ENCODE measurements at regions not wholly inside any gene's neighbourhood (a gene's known extent, or its start where the extent isn't known, plus 50 kb on each side); places are given as distances from the start of the nearest gene placed in this dataset.

DNA sequence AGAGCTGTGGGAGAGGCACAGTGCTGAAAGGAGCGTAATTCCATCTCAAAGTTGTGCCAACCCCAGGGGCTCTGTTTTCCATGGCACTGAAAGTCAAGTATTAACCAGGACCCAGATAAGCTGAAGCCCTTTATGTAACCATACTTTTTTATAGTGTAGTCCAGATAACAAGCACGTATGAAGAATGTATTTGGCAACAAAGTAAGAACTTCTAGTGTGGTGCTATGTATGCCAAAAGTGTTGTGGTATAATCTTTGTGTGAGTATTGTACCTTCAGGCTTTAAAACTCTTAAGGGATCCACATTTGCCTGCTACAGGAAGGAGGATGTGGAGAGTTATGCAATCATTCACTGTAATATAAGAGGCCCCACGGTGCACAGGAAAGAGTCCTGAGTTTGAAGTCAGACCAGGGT is 129.4 kb downstream of the IBTK start:
- no peak overlapping the region for H3K27ac ChIP-seq (ENCODE audit: low read depth in 1 of 2, low read length in 2 of 2)
- no peak overlapping the region for H3K9ac ChIP-seq (ENCODE audit: low read depth in 1 of 2, low read length in 2 of 2)
- H3K27me3 ChIP-seq (ENCODE audit: control insufficient read depth in 4 of 4, insufficient read depth in 4 of 4, low read length in 3 of 4) = no peaks in the 10 kb centered on the region
- H3K9me3 ChIP-seq (ENCODE audit: control insufficient read depth in 4 of 4, low read length in 3 of 4) = no peaks in the 10 kb centered on the region
- no peak for DNase-seq (ENCODE audit: low spot score)
- TF ChIP-seq SP1 (IDR thresholded peaks at IDR 0.05) (no peak), FOXA2 (IDR thresholded peaks at IDR 0.05) (no peak), YY1 (IDR thresholded peaks at IDR 0.05) (no peak), GABPA (IDR thresholded peaks at IDR 0.05 in 1 of 2, conservative IDR thresholded peaks at IDR 0.05 in 1 of 2) (no peak), RXRA (IDR thresholded peaks at IDR 0.05) (no peak), JUND (IDR thresholded peaks at IDR 0.05) (no peak), RAD21 (IDR thresholded peaks at IDR 0.05) (no peak), EGR1 (IDR thresholded peaks at IDR 0.05; ENCODE audit: low read depth in 2 of 2) (no peak), FOXA1 (IDR thresholded peaks at IDR 0.05) (no peak), HNF4G (IDR thresholded peaks at IDR 0.05) (no peak), HNF4A (conservative IDR thresholded peaks at IDR 0.05) (no peak), TAF1 (conservative IDR thresholded peaks at IDR 0.05) (no peak), NR2F2 (IDR thresholded peaks at IDR 0.05) (no peak)
- TF ChIP-seq, protein P1, sequence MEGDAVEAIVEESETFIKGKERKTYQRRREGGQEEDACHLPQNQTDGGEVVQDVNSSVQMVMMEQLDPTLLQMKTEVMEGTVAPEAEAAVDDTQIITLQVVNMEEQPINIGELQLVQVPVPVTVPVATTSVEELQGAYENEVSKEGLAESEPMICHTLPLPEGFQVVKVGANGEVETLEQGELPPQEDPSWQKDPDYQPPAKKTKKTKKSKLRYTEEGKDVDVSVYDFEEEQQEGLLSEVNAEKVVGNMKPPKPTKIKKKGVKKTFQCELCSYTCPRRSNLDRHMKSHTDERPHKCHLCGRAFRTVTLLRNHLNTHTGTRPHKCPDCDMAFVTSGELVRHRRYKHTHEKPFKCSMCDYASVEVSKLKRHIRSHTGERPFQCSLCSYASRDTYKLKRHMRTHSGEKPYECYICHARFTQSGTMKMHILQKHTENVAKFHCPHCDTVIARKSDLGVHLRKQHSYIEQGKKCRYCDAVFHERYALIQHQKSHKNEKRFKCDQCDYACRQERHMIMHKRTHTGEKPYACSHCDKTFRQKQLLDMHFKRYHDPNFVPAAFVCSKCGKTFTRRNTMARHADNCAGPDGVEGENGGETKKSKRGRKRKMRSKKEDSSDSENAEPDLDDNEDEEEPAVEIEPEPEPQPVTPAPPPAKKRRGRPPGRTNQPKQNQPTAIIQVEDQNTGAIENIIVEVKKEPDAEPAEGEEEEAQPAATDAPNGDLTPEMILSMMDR (IDR thresholded peaks at IDR 0.05; ENCODE audit: low read depth, low read length, missing input control) = no peak
- TF ChIP-seq, protein P2, sequence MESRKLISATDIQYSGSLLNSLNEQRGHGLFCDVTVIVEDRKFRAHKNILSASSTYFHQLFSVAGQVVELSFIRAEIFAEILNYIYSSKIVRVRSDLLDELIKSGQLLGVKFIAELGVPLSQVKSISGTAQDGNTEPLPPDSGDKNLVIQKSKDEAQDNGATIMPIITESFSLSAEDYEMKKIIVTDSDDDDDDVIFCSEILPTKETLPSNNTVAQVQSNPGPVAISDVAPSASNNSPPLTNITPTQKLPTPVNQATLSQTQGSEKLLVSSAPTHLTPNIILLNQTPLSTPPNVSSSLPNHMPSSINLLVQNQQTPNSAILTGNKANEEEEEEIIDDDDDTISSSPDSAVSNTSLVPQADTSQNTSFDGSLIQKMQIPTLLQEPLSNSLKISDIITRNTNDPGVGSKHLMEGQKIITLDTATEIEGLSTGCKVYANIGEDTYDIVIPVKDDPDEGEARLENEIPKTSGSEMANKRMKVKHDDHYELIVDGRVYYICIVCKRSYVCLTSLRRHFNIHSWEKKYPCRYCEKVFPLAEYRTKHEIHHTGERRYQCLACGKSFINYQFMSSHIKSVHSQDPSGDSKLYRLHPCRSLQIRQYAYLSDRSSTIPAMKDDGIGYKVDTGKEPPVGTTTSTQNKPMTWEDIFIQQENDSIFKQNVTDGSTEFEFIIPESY (IDR thresholded peaks at IDR 0.05) = no peak
- TF ChIP-seq, protein P3, sequence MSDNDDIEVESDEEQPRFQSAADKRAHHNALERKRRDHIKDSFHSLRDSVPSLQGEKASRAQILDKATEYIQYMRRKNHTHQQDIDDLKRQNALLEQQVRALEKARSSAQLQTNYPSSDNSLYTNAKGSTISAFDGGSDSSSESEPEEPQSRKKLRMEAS (IDR thresholded peaks at IDR 0.05) = no peak
- TF ChIP-seq, protein P4, sequence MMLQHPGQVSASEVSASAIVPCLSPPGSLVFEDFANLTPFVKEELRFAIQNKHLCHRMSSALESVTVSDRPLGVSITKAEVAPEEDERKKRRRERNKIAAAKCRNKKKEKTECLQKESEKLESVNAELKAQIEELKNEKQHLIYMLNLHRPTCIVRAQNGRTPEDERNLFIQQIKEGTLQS (IDR thresholded peaks at IDR 0.05) = no peak
- TF ChIP-seq, protein P5, sequence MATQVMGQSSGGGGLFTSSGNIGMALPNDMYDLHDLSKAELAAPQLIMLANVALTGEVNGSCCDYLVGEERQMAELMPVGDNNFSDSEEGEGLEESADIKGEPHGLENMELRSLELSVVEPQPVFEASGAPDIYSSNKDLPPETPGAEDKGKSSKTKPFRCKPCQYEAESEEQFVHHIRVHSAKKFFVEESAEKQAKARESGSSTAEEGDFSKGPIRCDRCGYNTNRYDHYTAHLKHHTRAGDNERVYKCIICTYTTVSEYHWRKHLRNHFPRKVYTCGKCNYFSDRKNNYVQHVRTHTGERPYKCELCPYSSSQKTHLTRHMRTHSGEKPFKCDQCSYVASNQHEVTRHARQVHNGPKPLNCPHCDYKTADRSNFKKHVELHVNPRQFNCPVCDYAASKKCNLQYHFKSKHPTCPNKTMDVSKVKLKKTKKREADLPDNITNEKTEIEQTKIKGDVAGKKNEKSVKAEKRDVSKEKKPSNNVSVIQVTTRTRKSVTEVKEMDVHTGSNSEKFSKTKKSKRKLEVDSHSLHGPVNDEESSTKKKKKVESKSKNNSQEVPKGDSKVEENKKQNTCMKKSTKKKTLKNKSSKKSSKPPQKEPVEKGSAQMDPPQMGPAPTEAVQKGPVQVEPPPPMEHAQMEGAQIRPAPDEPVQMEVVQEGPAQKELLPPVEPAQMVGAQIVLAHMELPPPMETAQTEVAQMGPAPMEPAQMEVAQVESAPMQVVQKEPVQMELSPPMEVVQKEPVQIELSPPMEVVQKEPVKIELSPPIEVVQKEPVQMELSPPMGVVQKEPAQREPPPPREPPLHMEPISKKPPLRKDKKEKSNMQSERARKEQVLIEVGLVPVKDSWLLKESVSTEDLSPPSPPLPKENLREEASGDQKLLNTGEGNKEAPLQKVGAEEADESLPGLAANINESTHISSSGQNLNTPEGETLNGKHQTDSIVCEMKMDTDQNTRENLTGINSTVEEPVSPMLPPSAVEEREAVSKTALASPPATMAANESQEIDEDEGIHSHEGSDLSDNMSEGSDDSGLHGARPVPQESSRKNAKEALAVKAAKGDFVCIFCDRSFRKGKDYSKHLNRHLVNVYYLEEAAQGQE (IDR thresholded peaks at IDR 0.05) = no peak
- 45% methylated on average over 3 of the region's 3 CpGs for WGBS
- H3K36me3 ChIP-seq (ENCODE audit: control insufficient read depth in 4 of 4, insufficient read depth in 3 of 4, low read depth in 1 of 4, low read length in 3 of 4) = no peaks in the 10 kb centered on the region
- H3K4me1 ChIP-seq (ENCODE audit: control insufficient read depth in 4 of 4, insufficient read depth in 4 of 4, low read length in 3 of 4) = peaks cover 0 to 3% (median 0%) of the 10 kb centered on the region in 4 donors
- no peak overlapping the region for H3K4me3 ChIP-seq (ENCODE audit: low read depth in 1 of 3, low read length in 3 of 3)

Data from liver (tissue), 8 donors.